Keratinocyte (primary cell): ENCODE measurements at regions not wholly inside any gene's neighbourhood (a gene's known extent, or its start where the extent isn't known, plus 50 kb on each side); places are given as distances from the start of the nearest gene placed in this dataset.

Experiments used
- DNase-seq: peaks from one replicate; pipeline ENCODE4 v3.0.0-alpha.2; 2011; ENCODE audit warnings: low read depth, missing footprints, low spot score
- FAIRE-seq: peaks from 2 replicates; lab custom pipeline; 2011; peaks lifted over from hg19 to GRCh38; lab: Jason Lieb, UNC
- H2AFZ ChIP-seq: 2 replicates; pipeline ENCODE4 v1.6.0; 2012; ENCODE audit warnings: low read length, control low read depth, inconsistent platforms; ENCODE audit not compliant: control insufficient read depth
- H3K27ac ChIP-seq: 2 replicates; pipeline ENCODE4 v1.5.1; 2011; ENCODE audit warnings: low read length; ENCODE audit not compliant: control insufficient read depth, insufficient read depth
- H3K27me3 ChIP-seq: 3 replicates; pipeline ENCODE4 v1.6.0; 2011; ENCODE audit warnings: low read length; ENCODE audit not compliant: control insufficient read depth, insufficient read depth; ENCODE audit errors: extremely low read depth
- H3K36me3 ChIP-seq, 2 experiments: 2 replicates in 1 of 2; 3 replicates in 1 of 2; pipeline ENCODE4 v1.5.1; 2011; ENCODE audit warnings: low read length in 2 of 2, mild to moderate bottlenecking in 1 of 2; ENCODE audit not compliant: control insufficient read depth in 2 of 2, insufficient read depth in 2 of 2; ENCODE audit errors: extremely low read depth in 1 of 2
- H3K4me1 ChIP-seq: 3 replicates; pipeline ENCODE4 v1.5.1; 2011; ENCODE audit warnings: low read length; ENCODE audit not compliant: control insufficient read depth, insufficient read depth; ENCODE audit errors: extremely low read depth
- H3K4me2 ChIP-seq: 3 replicates; pipeline ENCODE4 v1.6.0; 2011; ENCODE audit warnings: low read depth, low read length; ENCODE audit not compliant: control insufficient read depth, insufficient read depth; ENCODE audit errors: extremely low read depth
- H3K4me3 ChIP-seq, 3 experiments: fragments of 200-600 bp in 1 of 3; sonication (generic) in 1 of 3; 2 replicates in 2 of 3; 3 replicates in 1 of 3; pipeline ENCODE4 v1.5.1; 2011 to 2016; ENCODE audit warnings: low read length in 3 of 3, mild to moderate bottlenecking in 3 of 3, control low read depth in 2 of 3, inconsistent platforms in 1 of 3, low read depth in 1 of 3, mixed read lengths in 1 of 3, mixed run types in 1 of 3, moderate library complexity in 1 of 3; ENCODE audit not compliant: control insufficient read depth in 2 of 3, insufficient read depth in 2 of 3; ENCODE audit errors: extremely low read depth in 1 of 3
- H3K79me2 ChIP-seq: 2 replicates; pipeline ENCODE4 v1.6.0; 2012; ENCODE audit warnings: low read length; ENCODE audit not compliant: control insufficient read depth, insufficient read depth
- H3K9ac ChIP-seq: 3 replicates; pipeline ENCODE4 v1.6.0; 2011; ENCODE audit warnings: low read length; ENCODE audit not compliant: control insufficient read depth, insufficient read depth; ENCODE audit errors: extremely low read depth
- H3K9me1 ChIP-seq: 3 replicates; pipeline ENCODE4 v1.6.0; 2011; ENCODE audit warnings: low read length; ENCODE audit not compliant: control insufficient read depth, insufficient read depth; ENCODE audit errors: extremely low read depth
- H3K9me3 ChIP-seq: 2 replicates; pipeline ENCODE4 v1.5.1; 2012; ENCODE audit warnings: low read depth, low read length; ENCODE audit not compliant: control insufficient read depth
- H4K20me1 ChIP-seq: 3 replicates; pipeline ENCODE4 v1.6.0; 2011; ENCODE audit warnings: low read length; ENCODE audit not compliant: control insufficient read depth, insufficient read depth; ENCODE audit errors: extremely low read depth
- CTCF ChIP-seq, 3 experiments: IDR thresholded peaks in 1 of 3; conservative IDR thresholded peaks in 1 of 3; optimal IDR thresholded peaks in 1 of 3; 2 replicates in 2 of 3; 3 replicates in 1 of 3; pipeline versions ENCODE3 to v1.5.1; 2011; ENCODE audit warnings: low read length in 3 of 3, mild to moderate bottlenecking in 3 of 3, moderate library complexity in 2 of 3, control low read depth in 1 of 3, inconsistent platforms in 1 of 3; ENCODE audit not compliant: insufficient read depth in 2 of 3; ENCODE audit errors: extremely low read depth in 1 of 3
- EZH2 ChIP-seq: IDR thresholded peaks from one replicate; pipeline ENCODE4 v1.6.1; 2012; ENCODE audit warnings: inconsistent platforms, mild to moderate bottlenecking, low read length, moderate library complexity
- dilution Hi-C: fragments of 300-500 bp; cut with MboI; formaldehyde crosslinking; loops from one replicate; pipeline ENCODE4 v1.7.0; 2020; ENCODE audit warnings: low sequenced_read_pairs; ENCODE audit not compliant: extremely low pct_ligation_motif_present

- no peaks in the 10 kb centered on the region for H3K9me3 ChIP-seq
- H3K4me3 ChIP-seq = no peak overlapping the region
- dilution Hi-C loops = no loop called here
- no peaks in the 10 kb centered on the region for H3K9me1 ChIP-seq
- TF ChIP-seq CTCF (optimal IDR thresholded peaks at IDR 0.05 in 1 of 3, IDR thresholded peaks at IDR 0.05 in 1 of 3, conservative IDR thresholded peaks at IDR 0.05 in 1 of 3; ENCODE audit: extremely low read depth in 1 of 3, insufficient read depth in 2 of 3, low read length in 3 of 3) (no peak), EZH2 (no peak)
- H3K27ac ChIP-seq = no peak overlapping the region
- H3K9ac ChIP-seq = no peak overlapping the region
- no peaks in the 10 kb centered on the region for H3K4me1 ChIP-seq
- H4K20me1 ChIP-seq = no peaks in the 10 kb centered on the region
- FAIRE-seq = no peak
- H3K79me2 ChIP-seq = no peaks in the 10 kb centered on the region
- no peak overlapping the region for H2AFZ ChIP-seq
- no peak for DNase-seq
- no peaks in the 10 kb centered on the region for H3K36me3 ChIP-seq
- no peaks in the 10 kb centered on the region for H3K27me3 ChIP-seq
- no peak overlapping the region for H3K4me2 ChIP-seq
These were observed 412.7 kb downstream of the CETN3 start for GRCh38 chr5:89996890-89997289.

- Histone ChIP-seq H3K9me1 (no peaks in the 10 kb centered on the region), H3K79me2 (no peaks in the 10 kb centered on the region), H4K20me1 (no peaks in the 10 kb centered on the region), H3K9ac (no peak overlapping the region), H3K4me3 (no peak overlapping the region), H3K27me3 (no peaks in the 10 kb centered on the region), H3K9me3 (no peaks in the 10 kb centered on the region), H3K4me2 (no peak overlapping the region), H3K27ac (no peak overlapping the region), H3K4me1 (no peaks in the 10 kb centered on the region), H2AFZ (no peak overlapping the region), H3K36me3 (no peaks in the 10 kb centered on the region)
- dilution Hi-C loops = no loop called here
- TF ChIP-seq EZH2 (no peak), CTCF (optimal IDR thresholded peaks at IDR 0.05 in 1 of 3, IDR thresholded peaks at IDR 0.05 in 1 of 3, conservative IDR thresholded peaks at IDR 0.05 in 1 of 3; ENCODE audit: extremely low read depth in 1 of 3, insufficient read depth in 2 of 3, low read length in 3 of 3) (no peak)
- DNase-seq = no peak
- no peak for FAIRE-seq
These were observed 413.2 kb downstream of the CETN3 start for GRCh38 chr5:89996335-89996734.
